AG09319 (cell line): ENCODE measurements at regions not wholly inside any gene's neighbourhood (a gene's known extent, or its start where the extent isn't known, plus 50 kb on each side); places are given as distances from the start of the nearest gene placed in this dataset.

Source experiments
- DNase-seq: peaks from one replicate; pipeline ENCODE4 v3.0.0-alpha.2; 2010; ENCODE audit warnings: low read depth; ENCODE audit errors: extremely low read depth
- CTCF ChIP-seq: IDR thresholded peaks from 2 replicates; pipeline ENCODE4 v1.5.1; 2011; ENCODE audit warnings: low read depth, mild to moderate bottlenecking, inconsistent platforms, low read length, moderate library complexity

- TF ChIP-seq CTCF = no peak
- DNase-seq = no peak
Observed at GRCh38 chr6:98782772-98783171, 51.6 kb upstream of the POU3F2 start.

GRCh38 chr6:98783578-98783977, 50.8 kb upstream of the POU3F2 start:
- TF ChIP-seq CTCF = no peak
- no peak for DNase-seq
